ENCODE measurements at regions not wholly inside any gene's neighbourhood (a gene's known extent, or its start where the extent isn't known, plus 50 kb on each side); places are given as distances from the start of the nearest gene placed in this dataset.
"Not testable (repeated sequence)": the region's sequence is repeated elsewhere in the genome, so short reads cannot be mapped to it uniquely, and the experiment has no call there.

GRCh38 chr9:26650325-26650724 is 242.3 kb downstream of the CAAP1 start:
- TF ChIP-seq CTCF (IDR thresholded peaks at IDR 0.05; ENCODE audit: low read depth, low read length), result no peak
- no peak overlapping the region for H3K4me3 ChIP-seq (ENCODE audit: low read depth, low read length)
- DNase-seq (ENCODE audit: low read depth, low spot score), result no peak
- in situ Hi-C loops (cut with HindIII; ENCODE audit: low sequenced_read_pairs), result no loop called here

GRCh38 chr9:26643826-26644225 is 248.8 kb downstream of the CAAP1 start:
- no peak for TF ChIP-seq CTCF (IDR thresholded peaks at IDR 0.05; ENCODE audit: low read depth, low read length)

GRCh38 chr9:26639761-26640160 is 252.8 kb downstream of the CAAP1 start:
- in situ Hi-C loops (cut with HindIII; ENCODE audit: low sequenced_read_pairs), result no loop called here
- no peak for TF ChIP-seq CTCF (IDR thresholded peaks at IDR 0.05; ENCODE audit: low read depth, low read length)
- H3K4me3 ChIP-seq (ENCODE audit: low read depth, low read length), result no peak overlapping the region
- DNase-seq (ENCODE audit: low read depth, low spot score), result no peak

More at GRCh38 chr9:26643826-26644225, 248.8 kb downstream of the CAAP1 start:
- in situ Hi-C loops (cut with HindIII; ENCODE audit: low sequenced_read_pairs), result no loop called here
- DNase-seq (ENCODE audit: low read depth, low spot score), result no peak
- no peak overlapping the region for H3K4me3 ChIP-seq (ENCODE audit: low read depth, low read length)

GRCh38 chr9:26637101-26637500 is 255.5 kb downstream of the CAAP1 start:
- H3K4me3 ChIP-seq (ENCODE audit: low read depth, low read length), result no peak overlapping the region
- no peak for TF ChIP-seq CTCF (IDR thresholded peaks at IDR 0.05; ENCODE audit: low read depth, low read length)
- in situ Hi-C loops (cut with HindIII; ENCODE audit: low sequenced_read_pairs), result no loop called here
- no peak for DNase-seq (ENCODE audit: low read depth, low spot score)

- H3K4me3 ChIP-seq (ENCODE audit: low read depth, low read length); in situ Hi-C loops (cut with HindIII; ENCODE audit: low sequenced_read_pairs); DNase-seq (ENCODE audit: low read depth, low spot score): not testable (repeated sequence)
- peak; percentile 17 for TF ChIP-seq CTCF (IDR thresholded peaks at IDR 0.05; ENCODE audit: low read depth, low read length)
Observed at GRCh38 chr9:26613851-26614350, 278.7 kb downstream of the CAAP1 start.

GRCh38 chr9:26612211-26612610 is 280.4 kb downstream of the CAAP1 start:
- TF ChIP-seq CTCF (IDR thresholded peaks at IDR 0.05; ENCODE audit: low read depth, low read length), result no peak
- H3K4me3 ChIP-seq (ENCODE audit: low read depth, low read length), result no peak overlapping the region
- in situ Hi-C loops (cut with HindIII; ENCODE audit: low sequenced_read_pairs), result no loop called here
- DNase-seq (ENCODE audit: low read depth, low spot score), result no peak

GRCh38 chr9:26606756-26607155 is 285.8 kb downstream of the CAAP1 start:
- DNase-seq (ENCODE audit: low read depth, low spot score), result no peak
- H3K4me3 ChIP-seq (ENCODE audit: low read depth, low read length), result no peak overlapping the region
- no peak for TF ChIP-seq CTCF (IDR thresholded peaks at IDR 0.05; ENCODE audit: low read depth, low read length)
- in situ Hi-C loops (cut with HindIII; ENCODE audit: low sequenced_read_pairs), result no loop called here
